Suprapubic skin (tissue), 3 donors: ENCODE measurements at regions not wholly inside any gene's neighbourhood (a gene's known extent, or its start where the extent isn't known, plus 50 kb on each side); places are given as distances from the start of the nearest gene placed in this dataset.

Experiments
- EP300 ChIP-seq: sonication (generic); formaldehyde crosslinking; IDR thresholded peaks from one replicate; pipeline ENCODE4 v1.6.1; 2017; ENCODE audit warnings: antibody characterized with exemption
- POLR2A ChIP-seq, 2 donors: fragments of 450-650 bp; IDR thresholded peaks; one replicate each; pipeline ENCODE4 v1.6.1; 2017; ENCODE audit warnings: antibody characterized with exemption in 2 of 2, mild to moderate bottlenecking in 2 of 2, moderate library complexity in 2 of 2
- TF ChIP-seq, protein P1 (sequence below), 2 donors: fragments of 200-600 bp in 1 of 2; fragments of 450-650 bp in 1 of 2; sonication (generic) in 1 of 2; IDR thresholded peaks; one replicate each; pipeline ENCODE4 v1.5.1; 2016 to 2019; ENCODE audit warnings: antibody characterized with exemption in 2 of 2, mild to moderate bottlenecking in 1 of 2, moderate library complexity in 1 of 2

DNA sequence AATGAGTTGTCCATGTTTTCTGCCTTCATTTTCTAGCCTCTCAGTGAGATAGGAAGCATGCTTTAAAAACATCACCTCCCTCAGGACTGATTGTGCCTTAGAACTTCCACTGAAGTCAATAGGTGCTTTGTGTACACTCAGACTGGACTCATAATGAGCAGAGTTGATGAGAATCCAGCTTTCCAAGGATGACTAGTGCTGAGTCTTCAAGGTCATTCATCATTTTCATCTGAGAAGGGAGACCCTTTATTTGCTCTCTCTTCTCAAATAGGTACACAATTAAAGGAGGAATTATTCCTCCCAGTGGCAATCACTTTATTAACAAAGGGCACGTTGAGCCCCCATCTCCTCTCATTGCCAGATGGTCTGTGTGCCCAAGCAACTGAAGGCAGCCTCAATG is 210.9 kb upstream of the PRKD1 start:
- TF ChIP-seq, protein P1, sequence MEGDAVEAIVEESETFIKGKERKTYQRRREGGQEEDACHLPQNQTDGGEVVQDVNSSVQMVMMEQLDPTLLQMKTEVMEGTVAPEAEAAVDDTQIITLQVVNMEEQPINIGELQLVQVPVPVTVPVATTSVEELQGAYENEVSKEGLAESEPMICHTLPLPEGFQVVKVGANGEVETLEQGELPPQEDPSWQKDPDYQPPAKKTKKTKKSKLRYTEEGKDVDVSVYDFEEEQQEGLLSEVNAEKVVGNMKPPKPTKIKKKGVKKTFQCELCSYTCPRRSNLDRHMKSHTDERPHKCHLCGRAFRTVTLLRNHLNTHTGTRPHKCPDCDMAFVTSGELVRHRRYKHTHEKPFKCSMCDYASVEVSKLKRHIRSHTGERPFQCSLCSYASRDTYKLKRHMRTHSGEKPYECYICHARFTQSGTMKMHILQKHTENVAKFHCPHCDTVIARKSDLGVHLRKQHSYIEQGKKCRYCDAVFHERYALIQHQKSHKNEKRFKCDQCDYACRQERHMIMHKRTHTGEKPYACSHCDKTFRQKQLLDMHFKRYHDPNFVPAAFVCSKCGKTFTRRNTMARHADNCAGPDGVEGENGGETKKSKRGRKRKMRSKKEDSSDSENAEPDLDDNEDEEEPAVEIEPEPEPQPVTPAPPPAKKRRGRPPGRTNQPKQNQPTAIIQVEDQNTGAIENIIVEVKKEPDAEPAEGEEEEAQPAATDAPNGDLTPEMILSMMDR (IDR thresholded peaks at IDR 0.05) = no peak
- TF ChIP-seq EP300 (no peak), POLR2A (IDR thresholded peaks at IDR 0.05) (no peak)
